ENCODE measurements at regions not wholly inside any gene's neighbourhood (a gene's known extent, or its start where the extent isn't known, plus 50 kb on each side); places are given as distances from the start of the nearest gene placed in this dataset.

DNA sequence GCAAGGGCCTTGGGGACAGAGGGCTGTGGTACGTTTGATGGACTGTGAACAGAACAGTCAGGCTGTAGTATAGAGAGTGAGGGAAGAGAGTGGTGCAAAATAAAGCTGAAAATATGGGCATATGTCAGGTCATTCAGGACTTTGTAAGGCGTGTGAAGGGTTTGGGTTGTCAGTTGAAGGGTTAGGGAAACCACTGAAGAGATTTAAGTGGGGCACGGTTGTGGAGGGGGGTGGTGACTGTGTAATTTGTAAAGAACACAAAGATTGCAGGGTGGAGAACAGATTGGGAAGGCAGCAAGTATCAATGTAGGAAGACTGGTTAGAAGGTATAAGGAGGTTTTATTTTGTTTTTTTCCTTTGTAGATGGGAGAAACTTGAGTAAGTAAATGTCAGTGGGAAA lies 349.8 kb downstream of the DLEU7 start:
- Histone ChIP-seq H3K14ac (ENCODE audit: insufficient read depth, low read length) (no peak overlapping the region), H2BK12ac (ENCODE audit: insufficient read length, low read depth, low read length) (no peak overlapping the region), H3K9me3 (ENCODE audit: control insufficient read depth, low read depth, low read length) (no peaks in the 10 kb centered on the region), H3K56ac (ENCODE audit: insufficient read length, low read depth, low read length) (no peak overlapping the region), H3K4me2 (ENCODE audit: insufficient read depth, insufficient read length, low read length) (no peak overlapping the region), H2BK20ac (ENCODE audit: low read depth, low read length, poor library complexity, severe bottlenecking) (no peak overlapping the region), H2BK120ac (ENCODE audit: low read depth, low read length, poor library complexity, severe bottlenecking) (no peak overlapping the region), H3K79me2 (ENCODE audit: insufficient read depth, low read length) (no peaks in the 10 kb centered on the region), H3K4ac (ENCODE audit: low read depth, low read length) (no peak overlapping the region), H4K20me1 (ENCODE audit: control insufficient read depth, insufficient read depth, insufficient read length) (no peaks in the 10 kb centered on the region), H3K79me1 (ENCODE audit: insufficient read depth, low read depth, low read length, poor library complexity, severe bottlenecking) (no peaks in the 10 kb centered on the region), H3K9ac (ENCODE audit: extremely low read depth, insufficient read length, low read length) (no peak overlapping the region), H2BK5ac (ENCODE audit: insufficient read length, low read length) (no peak overlapping the region), H2AFZ (ENCODE audit: low read length) (no peak overlapping the region), H3K18ac (ENCODE audit: insufficient read length, low read depth, low read length) (no peak overlapping the region), H4K91ac (ENCODE audit: insufficient read length, low read depth, low read length) (no peak overlapping the region), H3K27ac (ENCODE audit: insufficient read length, low read depth, low read length) (no peak overlapping the region), H3K27me3 (ENCODE audit: insufficient read depth, low read length) (no peaks in the 10 kb centered on the region), H3K23me2 (ENCODE audit: insufficient read length, low read depth, low read length, poor library complexity, severe bottlenecking) (no peaks in the 10 kb centered on the region), H3K23ac (ENCODE audit: insufficient read length, low read depth, low read length) (no peak overlapping the region), H4K8ac (replicated peaks; ENCODE audit: insufficient read length, low read depth, low read length) (no peak overlapping the region), H3T11ph (ENCODE audit: low read length) (no peak overlapping the region), H2AK5ac (ENCODE audit: insufficient read length, low read length) (no peak overlapping the region), H4K5ac (ENCODE audit: insufficient read length, low read depth, low read length) (no peak overlapping the region), H2BK15ac (ENCODE audit: low read depth, low read length) (no peak overlapping the region), H3K4me1 (ENCODE audit: insufficient read depth, low read length) (no peaks in the 10 kb centered on the region)
- Mint-ChIP-seq H3K27ac (no peak overlapping the region), H3K4me1 (no peaks in the 10 kb centered on the region), H3K9me3 (no peaks in the 10 kb centered on the region), H3K4me3 (no peak overlapping the region), H3K36me3 (ENCODE audit: insufficient read depth in 1 of 3, low read depth in 3 of 3) (no peaks in the 10 kb centered on the region), H3K27me3 (ENCODE audit: low read depth) (no peaks in the 10 kb centered on the region)
- no peak for DNase-seq
- WGBS (ENCODE audit: extremely low coverage, insufficient read length, low lambda C conversion rate): no CpG with 5 or more reads among the region's 3 CpGs
- no peak for TF ChIP-seq CTCF (conservative IDR thresholded peaks at IDR 0.05)

Measured in H9 (cell line).